ENCODE measurements at regions not wholly inside any gene's neighbourhood (a gene's known extent, or its start where the extent isn't known, plus 50 kb on each side); places are given as distances from the start of the nearest gene placed in this dataset.
"Not testable (repeated sequence)": the region's sequence is repeated elsewhere in the genome, so short reads cannot be mapped to it uniquely, and the experiment has no call there.

DNA sequence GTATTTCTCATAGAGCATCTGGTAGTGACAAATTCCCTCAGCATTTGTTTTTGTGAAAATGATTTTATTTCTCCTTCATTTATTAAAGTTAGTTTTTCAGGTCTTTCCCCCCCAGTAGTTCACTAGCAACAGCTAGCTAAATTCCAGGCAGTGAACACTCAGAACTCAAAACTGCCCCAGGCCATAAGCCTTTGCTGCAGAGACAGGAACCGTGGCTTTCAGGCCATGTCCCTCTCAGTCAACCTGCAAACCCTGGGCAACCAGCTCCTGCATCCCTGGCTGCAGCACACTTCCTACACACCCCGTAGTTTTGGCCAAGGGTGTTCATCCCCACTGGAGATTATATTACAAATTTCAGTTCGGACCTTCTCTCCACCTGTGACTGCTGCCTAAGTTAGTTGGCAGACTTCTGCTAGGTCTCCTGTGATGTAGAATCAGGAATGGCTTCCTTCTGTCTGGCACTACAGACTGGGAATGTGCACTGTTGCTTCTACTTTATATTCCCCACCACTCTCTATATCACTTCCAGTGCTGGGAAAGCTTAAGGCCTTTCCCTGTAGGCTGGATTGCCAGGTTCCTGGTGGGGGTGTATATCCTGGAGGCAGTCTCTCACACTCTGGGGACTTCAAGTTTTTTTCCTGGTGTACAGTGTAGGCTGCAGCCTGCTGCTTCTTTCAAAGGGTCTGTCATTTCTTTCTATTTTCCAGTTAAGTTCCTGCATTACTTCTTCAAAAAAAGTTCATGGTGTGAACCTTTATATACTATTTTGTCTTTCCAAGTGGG lies 924.4 kb upstream of the LRFN5 start:
- WGBS, 2 donors = 70 to 79% methylated on average over 3 of the region's 3 CpGs
- H3K27me3 ChIP-seq = no peaks in the 10 kb centered on the region
- intact Hi-C loops (cut with DNase I) = no loop called here
- H3K4me1 ChIP-seq = no peaks in the 10 kb centered on the region
- no peaks in the 10 kb centered on the region for H3K9me3 ChIP-seq
- H3K4me3 ChIP-seq = no peak overlapping the region
- TF ChIP-seq EP300 (IDR thresholded peaks at IDR 0.05) = no peak
- no peak overlapping the region for H3K27ac ChIP-seq
- no peaks in the 10 kb centered on the region for H3K36me3 ChIP-seq
- DNase-seq = no peak

DNA sequence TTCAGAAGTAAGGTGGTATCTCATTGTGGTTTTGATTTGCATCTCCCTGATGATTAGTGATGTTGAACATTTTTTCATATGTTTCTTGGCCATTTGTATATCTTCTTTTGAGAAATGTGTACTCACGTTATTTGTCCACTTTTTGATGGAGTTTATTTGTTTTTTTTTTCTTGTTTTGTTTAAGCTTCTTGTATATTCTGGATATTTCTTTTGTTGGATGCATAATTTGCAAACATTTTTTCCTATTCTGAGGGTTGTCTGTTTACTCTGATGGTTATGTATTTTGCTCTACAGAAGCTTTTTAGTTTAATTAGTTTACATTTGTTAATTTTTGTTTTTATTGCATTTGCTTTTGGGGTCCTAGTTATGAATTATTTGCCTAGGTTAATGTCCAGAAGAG lies 927.4 kb upstream of the LRFN5 start:
- no peaks in the 10 kb centered on the region for H3K4me1 ChIP-seq
- H3K4me3 ChIP-seq = no peak overlapping the region
- H3K27ac ChIP-seq = no peak overlapping the region
- no peaks in the 10 kb centered on the region for H3K27me3 ChIP-seq
- H3K36me3 ChIP-seq = no peaks in the 10 kb centered on the region
- intact Hi-C loops (cut with DNase I) = no loop called here
- no peaks in the 10 kb centered on the region for H3K9me3 ChIP-seq
- no peak for DNase-seq
- 82 to 87% methylated on average over 1 of the region's 1 CpG for WGBS, 2 donors
- TF ChIP-seq POLR2A (IDR thresholded peaks at IDR 0.05) (no peak), POLR2AphosphoS5 (IDR thresholded peaks at IDR 0.05) (no peak)
- TF ChIP-seq, protein P1, sequence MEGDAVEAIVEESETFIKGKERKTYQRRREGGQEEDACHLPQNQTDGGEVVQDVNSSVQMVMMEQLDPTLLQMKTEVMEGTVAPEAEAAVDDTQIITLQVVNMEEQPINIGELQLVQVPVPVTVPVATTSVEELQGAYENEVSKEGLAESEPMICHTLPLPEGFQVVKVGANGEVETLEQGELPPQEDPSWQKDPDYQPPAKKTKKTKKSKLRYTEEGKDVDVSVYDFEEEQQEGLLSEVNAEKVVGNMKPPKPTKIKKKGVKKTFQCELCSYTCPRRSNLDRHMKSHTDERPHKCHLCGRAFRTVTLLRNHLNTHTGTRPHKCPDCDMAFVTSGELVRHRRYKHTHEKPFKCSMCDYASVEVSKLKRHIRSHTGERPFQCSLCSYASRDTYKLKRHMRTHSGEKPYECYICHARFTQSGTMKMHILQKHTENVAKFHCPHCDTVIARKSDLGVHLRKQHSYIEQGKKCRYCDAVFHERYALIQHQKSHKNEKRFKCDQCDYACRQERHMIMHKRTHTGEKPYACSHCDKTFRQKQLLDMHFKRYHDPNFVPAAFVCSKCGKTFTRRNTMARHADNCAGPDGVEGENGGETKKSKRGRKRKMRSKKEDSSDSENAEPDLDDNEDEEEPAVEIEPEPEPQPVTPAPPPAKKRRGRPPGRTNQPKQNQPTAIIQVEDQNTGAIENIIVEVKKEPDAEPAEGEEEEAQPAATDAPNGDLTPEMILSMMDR (IDR thresholded peaks at IDR 0.05) = no peak

DNA sequence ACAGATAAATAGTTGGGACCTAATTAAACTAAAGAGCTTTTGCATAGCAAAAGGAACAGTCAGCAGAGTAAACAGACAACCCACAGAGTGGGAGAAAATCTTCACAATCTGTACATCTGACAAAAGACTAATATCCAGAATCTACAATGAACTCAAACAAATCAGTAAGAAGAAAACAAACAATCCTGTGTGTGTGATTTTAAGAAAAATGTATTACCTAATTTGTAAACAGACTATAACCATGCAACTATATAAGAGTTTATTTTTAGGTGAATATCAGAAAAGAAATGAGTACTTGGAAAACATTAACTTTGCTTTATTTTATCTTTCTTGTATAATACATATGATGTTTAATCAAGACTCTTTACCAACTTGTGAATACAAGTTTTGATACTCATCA lies 929.5 kb upstream of the LRFN5 start:
- H3K4me1 ChIP-seq; intact Hi-C loops (cut with DNase I): not testable (repeated sequence)

DNA sequence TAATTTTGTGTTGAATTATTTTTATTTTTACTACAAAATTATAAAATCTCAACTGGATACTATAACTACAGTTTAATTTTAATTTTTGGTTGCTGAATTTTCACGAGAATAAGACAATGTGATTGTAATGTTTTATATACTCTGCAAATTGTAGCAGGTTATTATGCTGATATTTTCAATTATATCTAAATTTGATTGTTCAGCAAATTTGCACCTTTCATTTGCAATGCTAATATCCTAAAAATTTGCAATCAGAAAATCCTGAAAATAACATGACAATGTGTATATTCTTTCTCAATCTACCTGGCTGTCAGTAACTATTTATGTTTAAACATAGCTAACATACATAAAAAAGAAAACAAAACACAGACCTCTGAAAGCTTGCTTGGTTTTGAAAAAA lies 932.2 kb upstream of the LRFN5 start:
- H3K4me3 ChIP-seq = no peak overlapping the region
- intact Hi-C loops (cut with DNase I) = no loop called here
- H3K27ac ChIP-seq = no peak overlapping the region
- no peak for DNase-seq
- TF ChIP-seq POLR2AphosphoS5 (IDR thresholded peaks at IDR 0.05) (no peak), EP300 (IDR thresholded peaks at IDR 0.05) (no peak), POLR2A (IDR thresholded peaks at IDR 0.05) (no peak)
- TF ChIP-seq, protein P1 (IDR thresholded peaks at IDR 0.05) = no peak
- no peaks in the 10 kb centered on the region for H3K9me3 ChIP-seq
- no peaks in the 10 kb centered on the region for H3K4me1 ChIP-seq
- WGBS, 2 donors = 41 to 75% methylated on average over 1 of the region's 1 CpG
- no peaks in the 10 kb centered on the region for H3K36me3 ChIP-seq
- no peaks in the 10 kb centered on the region for H3K27me3 ChIP-seq

More for the DNA sequence above, 929.5 kb upstream of the LRFN5 start:
- DNase-seq, H3K4me3 ChIP-seq, H3K27me3 ChIP-seq, H3K36me3 ChIP-seq, H3K9me3 ChIP-seq, H3K27ac ChIP-seq: not testable (repeated sequence)

DNA sequence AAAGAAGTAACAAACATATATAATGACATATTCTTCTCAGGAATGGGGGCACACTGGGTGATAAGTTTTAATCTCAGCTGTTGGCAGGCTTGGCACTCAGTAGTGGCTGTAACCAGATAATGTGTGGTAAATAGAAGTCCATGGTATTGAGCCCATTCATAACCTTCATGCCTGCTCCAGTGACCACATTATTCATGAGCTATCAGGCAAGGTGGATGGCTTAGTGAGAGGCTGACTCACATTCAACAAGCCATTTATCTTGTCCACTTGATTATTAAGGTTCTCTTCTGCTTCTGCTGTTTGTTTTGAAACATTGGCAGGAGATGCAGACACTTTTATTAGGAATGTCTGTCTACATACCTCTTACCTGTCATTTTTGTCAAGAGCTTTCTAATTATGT lies 950.4 kb upstream of the LRFN5 start:
- no peaks in the 10 kb centered on the region for H3K36me3 ChIP-seq
- no peaks in the 10 kb centered on the region for H3K9me3 ChIP-seq
- DNase-seq = no peak
- no peaks in the 10 kb centered on the region for H3K4me1 ChIP-seq
- no peak overlapping the region for H3K27ac ChIP-seq
- TF ChIP-seq POLR2AphosphoS5 (IDR thresholded peaks at IDR 0.05) = no peak
- TF ChIP-seq, protein P1 (IDR thresholded peaks at IDR 0.05) = no peak
- no peak for TF ChIP-seq EP300 (IDR thresholded peaks at IDR 0.05)
- TF ChIP-seq POLR2A (IDR thresholded peaks at IDR 0.05) = no peak
- H3K27me3 ChIP-seq = no peaks in the 10 kb centered on the region
- H3K4me3 ChIP-seq = no peak overlapping the region
- intact Hi-C loops (cut with DNase I) = no loop called here

DNA sequence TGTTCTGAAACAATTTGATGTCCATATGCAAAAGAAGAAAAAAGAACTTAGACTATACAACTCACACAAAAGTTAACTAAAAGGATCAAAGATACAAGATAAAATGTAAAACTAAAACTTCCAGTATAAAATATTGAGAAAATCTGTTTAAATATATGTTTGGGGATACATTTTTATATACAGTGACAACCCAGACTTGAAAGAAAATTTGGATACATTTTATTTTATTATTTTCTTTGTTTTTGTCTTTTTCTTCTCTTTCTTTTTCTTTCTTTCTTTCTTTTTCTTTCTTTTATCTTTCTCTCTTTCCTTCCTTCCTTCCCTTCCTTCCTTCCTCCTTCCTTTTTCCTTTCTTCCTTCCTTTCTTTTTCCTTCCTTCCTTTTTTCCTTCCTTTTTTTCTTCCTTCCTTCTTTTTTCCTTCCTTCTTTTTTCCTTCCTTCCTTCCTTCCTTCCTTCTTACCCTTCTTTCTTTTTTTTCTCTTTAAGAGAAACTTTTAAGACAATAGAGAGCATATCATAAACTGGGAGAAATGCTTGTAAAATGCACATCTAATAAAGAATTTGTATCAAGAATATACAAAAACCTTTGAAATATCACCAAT lies 954.5 kb upstream of the LRFN5 start:
- no peaks in the 10 kb centered on the region for H3K4me1 ChIP-seq
- TF ChIP-seq POLR2AphosphoS5 (IDR thresholded peaks at IDR 0.05) (no peak), EP300 (IDR thresholded peaks at IDR 0.05) (no peak), POLR2A (IDR thresholded peaks at IDR 0.05) (no peak)
- TF ChIP-seq, protein P1 (IDR thresholded peaks at IDR 0.05) = no peak
- intact Hi-C loops (cut with DNase I) = no loop called here
- H3K36me3 ChIP-seq = no peaks in the 10 kb centered on the region
- H3K27ac ChIP-seq = no peak overlapping the region
- H3K9me3 ChIP-seq = no peaks in the 10 kb centered on the region
- no peaks in the 10 kb centered on the region for H3K27me3 ChIP-seq
- H3K4me3 ChIP-seq = no peak overlapping the region
- no peak for DNase-seq
